Activated CD8-positive, alpha-beta T cell treated with anti-CD3 and anti-CD28 coated beads for 36 hours (primary cell): ENCODE measurements at regions not wholly inside any gene's neighbourhood (a gene's known extent, or its start where the extent isn't known, plus 50 kb on each side); places are given as distances from the start of the nearest gene placed in this dataset.

Experiments used
- ATAC-seq: fragments of 200-7000 bp; cut with Tn5 transposase; one replicate; pipeline ENCODE4 v1.10.0; 2021; ENCODE audit warnings: mild to moderate bottlenecking, moderate library complexity
- CTCF ChIA-PET: fragments of 350-600 bp; sonication (Branson Sonifier 250); formaldehyde crosslinking; loops from one replicate; lab custom pipeline; 2021; ENCODE audit warnings: antibody characterized with exemption; lab: Charles Lee
- POLR2A ChIA-PET: fragments of 350-600 bp; sonication (Branson Sonifier 250); formaldehyde crosslinking; loops from one replicate; lab custom pipeline; 2021; ENCODE audit warnings: antibody characterized with exemption; lab: Charles Lee
- DNase-seq: peaks from one replicate; pipeline ENCODE4 v3.0.0-alpha.2; 2020
- H3K27ac Mint-ChIP-seq: one replicate; pipeline ENCODE4 v1.8.0; 2021; ENCODE audit warnings: mild to moderate bottlenecking, mixed read lengths
- H3K27me3 Mint-ChIP-seq: one replicate; pipeline ENCODE4 v1.8.0; 2021; ENCODE audit warnings: mixed read lengths
- H3K36me3 Mint-ChIP-seq: one replicate; pipeline ENCODE4 v1.8.0; 2021; ENCODE audit warnings: low read depth, mixed read lengths
- H3K4me1 Mint-ChIP-seq: one replicate; pipeline ENCODE4 v1.8.0; 2021; ENCODE audit warnings: low read depth, mixed read lengths
- H3K4me3 Mint-ChIP-seq: one replicate; pipeline ENCODE4 v1.8.0; 2021; ENCODE audit warnings: mild to moderate bottlenecking, moderate library complexity, mixed read lengths
- H3K9me3 Mint-ChIP-seq: one replicate; pipeline ENCODE4 v1.8.0; 2021; ENCODE audit warnings: mixed read lengths
- intact Hi-C: fragments of 100-400 bp; cut with micrococcal nuclease; formaldehyde crosslinking; loops from one replicate; pipeline ENCODE4 v1.10.0; 2022
- TF ChIP-seq, protein P1 (sequence below): fragments of 200-600 bp; IDR thresholded peaks from one replicate; pipeline ENCODE4 v1.8.0; 2022; ENCODE audit warnings: antibody characterized with exemption, mild to moderate bottlenecking

- ATAC-seq (no peak), DNase-seq (no peak)
- POLR2A ChIA-PET, result no interaction called here
- TF ChIP-seq, protein P1, sequence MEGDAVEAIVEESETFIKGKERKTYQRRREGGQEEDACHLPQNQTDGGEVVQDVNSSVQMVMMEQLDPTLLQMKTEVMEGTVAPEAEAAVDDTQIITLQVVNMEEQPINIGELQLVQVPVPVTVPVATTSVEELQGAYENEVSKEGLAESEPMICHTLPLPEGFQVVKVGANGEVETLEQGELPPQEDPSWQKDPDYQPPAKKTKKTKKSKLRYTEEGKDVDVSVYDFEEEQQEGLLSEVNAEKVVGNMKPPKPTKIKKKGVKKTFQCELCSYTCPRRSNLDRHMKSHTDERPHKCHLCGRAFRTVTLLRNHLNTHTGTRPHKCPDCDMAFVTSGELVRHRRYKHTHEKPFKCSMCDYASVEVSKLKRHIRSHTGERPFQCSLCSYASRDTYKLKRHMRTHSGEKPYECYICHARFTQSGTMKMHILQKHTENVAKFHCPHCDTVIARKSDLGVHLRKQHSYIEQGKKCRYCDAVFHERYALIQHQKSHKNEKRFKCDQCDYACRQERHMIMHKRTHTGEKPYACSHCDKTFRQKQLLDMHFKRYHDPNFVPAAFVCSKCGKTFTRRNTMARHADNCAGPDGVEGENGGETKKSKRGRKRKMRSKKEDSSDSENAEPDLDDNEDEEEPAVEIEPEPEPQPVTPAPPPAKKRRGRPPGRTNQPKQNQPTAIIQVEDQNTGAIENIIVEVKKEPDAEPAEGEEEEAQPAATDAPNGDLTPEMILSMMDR, result no peak
- no peaks in the 10 kb centered on the region for H3K4me1 Mint-ChIP-seq
- no peak overlapping the region for H3K4me3 Mint-ChIP-seq
- H3K9me3 Mint-ChIP-seq, result peaks cover 5% of the 10 kb centered on the region
- H3K27ac Mint-ChIP-seq, result no peak overlapping the region
- CTCF ChIA-PET, result interaction anchor here (1.0 kb wide), 1 partner anchor 13 kb away, joined by 3 read pairs; no protein-coding TSS in a partner anchor
- no peaks in the 10 kb centered on the region for H3K36me3 Mint-ChIP-seq
- H3K27me3 Mint-ChIP-seq, result no peaks in the 10 kb centered on the region
- intact Hi-C loops, result no loop called here
These were observed 217.5 kb downstream of the GBA3 start for GRCh38 chr4:22910200-22910599.

- H3K27me3 Mint-ChIP-seq, result no peaks in the 10 kb centered on the region
- peaks cover 4% of the 10 kb centered on the region for H3K9me3 Mint-ChIP-seq
- no peak for DNase-seq
- H3K4me3 Mint-ChIP-seq, result no peak overlapping the region
- TF ChIP-seq, protein P1, result no peak
- no peak overlapping the region for H3K27ac Mint-ChIP-seq
- CTCF ChIA-PET, result interaction anchor here (1.7 kb wide), 1 partner anchor 9 kb away, joined by 12 read pairs; no protein-coding TSS in a partner anchor
- ATAC-seq, result no peak
- H3K36me3 Mint-ChIP-seq, result no peaks in the 10 kb centered on the region
- intact Hi-C loops, result no loop called here
- POLR2A ChIA-PET, result no interaction called here
- H3K4me1 Mint-ChIP-seq, result no peaks in the 10 kb centered on the region
These were observed 213.3 kb downstream of the GBA3 start for GRCh38 chr4:22906045-22906444.

- Mint-ChIP-seq H3K4me3 (no peak overlapping the region), H3K27me3 (no peaks in the 10 kb centered on the region), H3K9me3 (peaks cover 4% of the 10 kb centered on the region), H3K4me1 (no peaks in the 10 kb centered on the region), H3K27ac (no peak overlapping the region), H3K36me3 (no peaks in the 10 kb centered on the region)
- ATAC-seq (no peak), DNase-seq (no peak)
- intact Hi-C loops, result no loop called here
- ChIA-PET POLR2A (no interaction called here), CTCF (no interaction called here)
- TF ChIP-seq, protein P1, result no peak
These were observed 211.2 kb downstream of the GBA3 start for GRCh38 chr4:22903913-22904312.

DNA sequence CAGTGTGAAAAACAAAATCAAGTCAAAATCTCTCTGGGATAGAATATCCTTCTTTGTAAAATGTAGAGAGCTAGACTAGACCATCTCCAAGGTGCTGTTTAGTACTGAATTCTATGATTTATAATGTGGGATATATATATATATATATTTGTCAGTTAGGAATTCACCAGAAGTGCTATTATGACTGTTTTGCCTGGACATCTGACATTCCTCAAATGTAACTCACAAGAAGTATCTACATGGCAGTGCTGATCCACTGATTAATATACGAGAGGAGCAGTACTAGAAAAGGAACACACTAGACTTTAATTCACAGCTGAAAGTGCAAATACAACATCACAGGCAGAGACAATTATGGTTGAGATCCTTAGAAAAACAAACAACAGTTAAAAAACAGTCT lies 208.9 kb downstream of the GBA3 start:
- TF ChIP-seq, protein P1, result no peak
- ATAC-seq, result no peak
- Mint-ChIP-seq H3K9me3 (no peaks in the 10 kb centered on the region), H3K4me1 (no peaks in the 10 kb centered on the region), H3K27me3 (peaks cover 5% of the 10 kb centered on the region), H3K4me3 (no peak overlapping the region), H3K36me3 (no peaks in the 10 kb centered on the region), H3K27ac (no peak overlapping the region)
- ChIA-PET POLR2A (no interaction called here), CTCF (no interaction called here)
- intact Hi-C loops, result no loop called here
- DNase-seq, result no peak

DNA sequence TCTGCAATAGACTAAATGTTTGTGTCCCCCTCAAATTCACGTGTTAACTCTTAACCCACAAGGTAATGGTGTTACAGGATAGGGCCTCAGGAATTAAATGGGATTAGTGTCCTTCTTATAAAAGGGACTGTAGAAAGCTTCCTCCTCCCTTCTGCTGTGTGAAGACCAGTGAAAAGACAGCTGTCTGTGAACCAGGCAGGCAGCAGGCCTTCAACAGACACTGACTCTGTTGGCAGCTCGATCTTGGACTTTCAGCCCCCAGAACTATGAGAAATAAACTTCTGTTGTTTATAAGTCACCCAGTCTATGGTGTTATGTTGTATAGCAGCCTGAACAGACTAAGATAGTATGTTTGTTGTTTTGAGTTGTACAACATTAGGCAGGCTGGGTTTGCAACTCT lies 208.1 kb downstream of the GBA3 start:
- H3K4me1 Mint-ChIP-seq, result no peaks in the 10 kb centered on the region
- ChIA-PET POLR2A (no interaction called here), CTCF (interaction anchor here (0.7 kb wide), 1 partner anchor 8 kb away, joined by 3 read pairs; no protein-coding TSS in a partner anchor)

More for the DNA sequence above, 208.1 kb downstream of the GBA3 start:
- Mint-ChIP-seq H3K27ac (no peak overlapping the region), H3K4me3 (no peak overlapping the region), H3K27me3 (peaks cover 5% of the 10 kb centered on the region), H3K36me3 (no peaks in the 10 kb centered on the region), H3K9me3 (no peaks in the 10 kb centered on the region)
- ATAC-seq (no peak), DNase-seq (no peak)
- intact Hi-C loops, result no loop called here
- TF ChIP-seq, protein P1, result no peak
